Activated T-cell treated with anti-CD3 and anti-CD28 coated beads, Interleukin-2, amount 50 U/mL, for 4 hours (primary cell): ENCODE measurements at regions not wholly inside any gene's neighbourhood (a gene's known extent, or its start where the extent isn't known, plus 50 kb on each side); places are given as distances from the start of the nearest gene placed in this dataset.
A peak's percentile ranks its signal among the peaks of the same experiment; 100 is the strongest.
"Not testable (repeated sequence)": the region's sequence is repeated elsewhere in the genome, so short reads cannot be mapped to it uniquely, and the experiment has no call there.

ENCODE experiments used
- ATAC-seq, 2 donors: fragments of 200-7000 bp; cut with Tn5 transposase; one replicate each; pipeline ENCODE4 v1.10.0; 2021
- DNase-seq: peaks from one replicate; pipeline ENCODE4 v3.0.0-alpha.2; 2020
- H3K27me3 Mint-ChIP-seq: one replicate; pipeline ENCODE4 v1.8.0; 2021; ENCODE audit warnings: low read depth, mixed read lengths
- H3K36me3 Mint-ChIP-seq: one replicate; pipeline ENCODE4 v1.8.0; 2022; ENCODE audit warnings: mixed read lengths; ENCODE audit not compliant: insufficient read depth
- H3K4me1 Mint-ChIP-seq: one replicate; pipeline ENCODE4 v1.8.0; 2021; ENCODE audit warnings: low read depth, mixed read lengths
- H3K4me3 Mint-ChIP-seq: one replicate; pipeline ENCODE4 v1.8.0; 2021; ENCODE audit warnings: mild to moderate bottlenecking, moderate library complexity, mixed read lengths
- H3K9me3 Mint-ChIP-seq: one replicate; pipeline ENCODE4 v1.8.0; 2021; ENCODE audit warnings: mixed read lengths

- peaks cover 7% of the 10 kb centered on the region for H3K9me3 Mint-ChIP-seq
- DNase-seq, result no peak
- no peak overlapping the region for H3K4me3 Mint-ChIP-seq
- ATAC-seq, result no peak
- peaks cover 23% of the 10 kb centered on the region for H3K4me1 Mint-ChIP-seq
- no peaks in the 10 kb centered on the region for H3K27me3 Mint-ChIP-seq
- no peaks in the 10 kb centered on the region for H3K36me3 Mint-ChIP-seq
Measured at GRCh38 chr3:193910310-193910709, 225.6 kb upstream of the HES1 start.

GRCh38 chr3:193910886-193911738, 224.8 kb upstream of the HES1 start:
- H3K36me3 Mint-ChIP-seq, result no peaks in the 10 kb centered on the region
- no peak overlapping the region for H3K4me3 Mint-ChIP-seq
- peaks cover 23% of the 10 kb centered on the region for H3K4me1 Mint-ChIP-seq
- peak; percentile 35 to 40 for ATAC-seq
- DNase-seq, result no peak
- H3K27me3 Mint-ChIP-seq, result no peaks in the 10 kb centered on the region
- H3K9me3 Mint-ChIP-seq, result peaks cover 7% of the 10 kb centered on the region

GRCh38 chr3:193911784-193912340, 224.1 kb upstream of the HES1 start:
- Mint-ChIP-seq H3K36me3 (no peaks in the 10 kb centered on the region), H3K9me3 (peaks cover 7% of the 10 kb centered on the region), H3K27me3 (no peaks in the 10 kb centered on the region), H3K4me3 (no peak overlapping the region), H3K4me1 (peaks cover 23% of the 10 kb centered on the region)
- DNase-seq, result no peak
- peak in 1 of 2 donors; percentile 23 for ATAC-seq

GRCh38 chr3:193912621-193913178, 223.2 kb upstream of the HES1 start:
- peaks cover 23% of the 10 kb centered on the region for H3K4me1 Mint-ChIP-seq
- peaks cover 7% of the 10 kb centered on the region for H3K9me3 Mint-ChIP-seq
- no peaks in the 10 kb centered on the region for H3K36me3 Mint-ChIP-seq
- DNase-seq (no peak), ATAC-seq (no peak)
- H3K4me3 Mint-ChIP-seq, result no peak overlapping the region
- no peaks in the 10 kb centered on the region for H3K27me3 Mint-ChIP-seq

GRCh38 chr3:193914602-193915001, 221.3 kb upstream of the HES1 start:
- H3K36me3 Mint-ChIP-seq, result no peaks in the 10 kb centered on the region
- H3K27me3 Mint-ChIP-seq, result peaks cover 4% of the 10 kb centered on the region
- peaks cover 23% of the 10 kb centered on the region for H3K4me1 Mint-ChIP-seq
- H3K9me3 Mint-ChIP-seq, result no peaks in the 10 kb centered on the region
- H3K4me3 Mint-ChIP-seq, result no peak overlapping the region
- DNase-seq (no peak), ATAC-seq (no peak)

- H3K9me3 Mint-ChIP-seq, result no peaks in the 10 kb centered on the region
- peaks cover 21% of the 10 kb centered on the region for H3K4me1 Mint-ChIP-seq
- H3K36me3 Mint-ChIP-seq, result no peaks in the 10 kb centered on the region
- H3K4me3 Mint-ChIP-seq, result no peak overlapping the region
- ATAC-seq, result no peak
- no peak for DNase-seq
- H3K27me3 Mint-ChIP-seq, result peaks cover 4% of the 10 kb centered on the region
Measured at GRCh38 chr3:193915099-193915498, 220.8 kb upstream of the HES1 start.

GRCh38 chr3:193915613-193916012, 220.3 kb upstream of the HES1 start:
- Mint-ChIP-seq H3K4me3 (no peak overlapping the region), H3K4me1 (peaks cover 18% of the 10 kb centered on the region), H3K27me3 (peaks cover 4% of the 10 kb centered on the region), H3K36me3 (no peaks in the 10 kb centered on the region), H3K9me3 (no peaks in the 10 kb centered on the region)
- no peak for DNase-seq
- no peak for ATAC-seq

GRCh38 chr3:193917158-193917557, 218.8 kb upstream of the HES1 start:
- no peak for ATAC-seq
- Mint-ChIP-seq H3K36me3 (no peaks in the 10 kb centered on the region), H3K4me1 (peaks cover 2% of the 10 kb centered on the region), H3K9me3 (no peaks in the 10 kb centered on the region), H3K4me3 (no peak overlapping the region), H3K27me3 (peaks cover 4% of the 10 kb centered on the region)
- DNase-seq, result no peak

GRCh38 chr3:193921465-193921864, 214.5 kb upstream of the HES1 start:
- no peak overlapping the region for H3K4me3 Mint-ChIP-seq
- peaks cover 6% of the 10 kb centered on the region for H3K9me3 Mint-ChIP-seq
- ATAC-seq (no peak), DNase-seq (no peak)
- no peaks in the 10 kb centered on the region for H3K36me3 Mint-ChIP-seq
- H3K27me3 Mint-ChIP-seq, result peaks cover 4% of the 10 kb centered on the region
- no peaks in the 10 kb centered on the region for H3K4me1 Mint-ChIP-seq

- Mint-ChIP-seq H3K4me1 (no peaks in the 10 kb centered on the region), H3K36me3 (no peaks in the 10 kb centered on the region)
- no peak for ATAC-seq
Measured at GRCh38 chr3:193922034-193922774, 213.7 kb upstream of the HES1 start.

GRCh38 chr3:193923958-193924357, 212.0 kb upstream of the HES1 start:
- not testable (repeated sequence) for ATAC-seq, H3K9me3 Mint-ChIP-seq, H3K36me3 Mint-ChIP-seq, H3K4me3 Mint-ChIP-seq, H3K4me1 Mint-ChIP-seq, H3K27me3 Mint-ChIP-seq, DNase-seq

More at GRCh38 chr3:193922034-193922774, 213.7 kb upstream of the HES1 start:
- peaks cover 4% of the 10 kb centered on the region for H3K27me3 Mint-ChIP-seq
- H3K9me3 Mint-ChIP-seq, result peaks cover 6% of the 10 kb centered on the region
- no peak for DNase-seq
- H3K4me3 Mint-ChIP-seq, result no peak overlapping the region

GRCh38 chr3:193926071-193926470, 209.9 kb upstream of the HES1 start:
- DNase-seq, H3K4me3 Mint-ChIP-seq, H3K27me3 Mint-ChIP-seq, H3K4me1 Mint-ChIP-seq, ATAC-seq, H3K36me3 Mint-ChIP-seq, H3K9me3 Mint-ChIP-seq: not testable (repeated sequence)

GRCh38 chr3:193927413-193928206, 208.3 kb upstream of the HES1 start:
- H3K4me1 Mint-ChIP-seq, H3K9me3 Mint-ChIP-seq, H3K36me3 Mint-ChIP-seq, H3K4me3 Mint-ChIP-seq, H3K27me3 Mint-ChIP-seq, ATAC-seq, DNase-seq: not testable (repeated sequence)
